Inflammatory macrophage treated with lipopolysaccharide for 4 hours (primary cell): ENCODE measurements at regions not wholly inside any gene's neighbourhood (a gene's known extent, or its start where the extent isn't known, plus 50 kb on each side); places are given as distances from the start of the nearest gene placed in this dataset.
"Not testable (repeated sequence)": the region's sequence is repeated elsewhere in the genome, so short reads cannot be mapped to it uniquely, and the experiment has no call there.

ENCODE experiments used
- DNase-seq: peaks from one replicate; pipeline ENCODE4 v3.0.0-alpha.2; 2020

DNA sequence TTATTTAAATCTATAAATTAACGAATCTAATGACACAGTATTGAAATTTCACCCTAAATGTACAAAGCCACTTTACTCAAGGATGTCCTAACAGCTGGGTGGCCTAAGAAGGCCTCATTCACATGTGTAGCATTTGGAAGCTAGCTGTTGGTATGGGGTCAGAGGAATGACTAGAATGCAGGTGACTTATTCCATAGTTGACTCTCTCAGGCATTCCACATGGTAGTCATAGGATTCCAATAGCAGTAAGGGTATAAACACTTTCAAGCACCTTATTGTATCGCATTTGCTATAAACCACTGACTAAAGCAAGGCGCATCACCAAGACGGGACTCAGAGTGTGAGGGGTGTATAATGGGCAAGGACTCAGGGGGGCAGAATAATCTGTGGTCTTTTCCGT lies 294.8 kb upstream of the EPHA3 start:
- no peak for DNase-seq

DNA sequence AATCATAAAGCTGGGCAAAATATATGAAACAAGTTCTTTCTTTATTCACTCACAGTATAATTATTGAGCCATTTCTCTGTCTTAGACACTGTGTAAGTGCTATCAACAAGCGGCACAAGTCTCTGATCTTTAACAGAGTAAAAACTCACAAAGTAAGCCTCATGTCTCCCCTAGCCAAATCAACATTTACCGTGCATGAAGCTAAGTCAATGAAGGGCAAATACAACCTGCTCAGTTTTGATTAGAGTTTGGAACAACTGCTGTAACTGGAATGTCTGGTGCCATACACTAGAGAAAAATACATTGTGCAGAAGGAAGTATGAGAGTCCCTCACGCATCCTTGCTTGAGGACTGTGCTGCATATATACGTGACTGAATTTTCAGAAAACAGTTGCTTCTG lies 291.0 kb upstream of the EPHA3 start:
- no peak for DNase-seq

DNA sequence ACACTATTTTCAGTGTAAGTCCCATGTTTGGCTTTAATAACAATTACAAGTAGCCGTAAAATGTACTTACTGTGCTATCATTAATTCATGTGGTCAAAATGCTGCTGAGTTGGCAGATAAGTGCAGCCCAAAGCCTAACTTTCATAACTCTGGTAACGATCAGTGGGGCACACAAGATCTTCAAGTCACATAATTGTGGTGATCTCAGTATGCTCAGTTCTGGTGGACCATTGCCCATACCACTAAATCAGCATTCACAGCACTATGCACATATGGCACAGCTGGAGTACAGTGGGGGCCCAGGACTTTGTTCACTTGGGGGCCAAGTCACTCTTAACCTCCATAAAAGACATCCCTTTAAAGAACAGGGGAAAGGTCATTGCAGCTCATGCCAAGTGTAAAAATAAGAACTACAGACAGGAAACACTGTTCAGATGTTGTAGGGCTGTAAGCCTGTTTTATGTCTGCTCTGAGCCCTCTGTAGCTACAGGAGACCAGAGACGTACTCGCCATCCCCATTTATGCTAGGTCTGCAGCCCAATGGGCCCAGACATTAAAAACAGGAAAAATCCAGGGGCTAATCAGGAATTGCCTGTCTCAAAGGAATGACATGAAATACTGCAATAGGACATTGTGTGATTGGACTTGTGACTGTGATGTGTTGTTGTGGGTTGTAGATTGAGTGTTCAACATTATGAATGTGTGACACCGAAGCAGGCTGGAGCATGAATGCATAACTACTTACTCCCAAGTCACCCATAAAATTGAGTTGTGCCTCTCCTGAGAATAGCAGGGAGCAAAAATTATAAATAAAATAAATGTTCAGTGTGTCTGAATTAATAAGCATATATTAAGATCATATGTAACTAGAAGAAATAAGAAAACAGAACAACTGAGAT lies 282.5 kb upstream of the EPHA3 start:
- DNase-seq, result no peak

DNA sequence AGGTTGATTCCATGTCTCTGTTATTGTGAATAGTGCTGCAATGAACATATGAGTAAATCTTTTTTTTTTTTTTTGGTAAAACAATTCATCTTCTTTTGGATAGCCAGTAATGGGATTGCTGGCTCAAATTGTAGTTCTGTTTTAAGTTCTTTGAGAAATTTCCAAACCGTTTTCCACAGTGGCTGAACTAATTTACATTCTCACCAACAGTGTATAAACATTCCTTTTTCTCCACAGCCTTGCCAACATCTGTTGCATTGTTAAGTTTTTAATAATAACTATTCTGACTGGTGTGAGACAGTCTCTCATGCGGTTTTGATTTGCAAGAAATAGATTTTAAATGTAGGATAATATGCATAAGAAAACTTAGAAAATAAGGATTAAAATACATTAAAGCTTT lies 279.0 kb upstream of the EPHA3 start:
- no peak for DNase-seq

DNA sequence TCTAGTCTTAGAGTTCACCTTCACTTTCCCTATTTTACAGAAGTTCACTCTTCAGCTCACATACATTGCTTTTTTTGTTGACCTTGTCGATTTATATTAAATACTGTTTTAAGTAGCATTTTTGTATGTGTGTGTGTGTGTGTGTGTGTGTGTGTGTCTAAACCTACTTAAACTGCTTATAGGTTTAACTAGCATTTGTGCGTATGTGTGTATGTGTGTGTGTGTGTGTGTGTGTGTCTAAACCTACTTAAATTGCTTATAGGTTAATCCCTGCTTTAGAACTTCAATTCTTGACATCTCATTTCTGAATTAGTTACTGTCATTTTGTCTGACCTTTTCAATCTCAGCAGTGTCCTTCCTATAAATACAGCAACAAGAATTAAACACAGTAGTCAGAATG lies 254.8 kb upstream of the EPHA3 start:
- DNase-seq, result no peak

DNA sequence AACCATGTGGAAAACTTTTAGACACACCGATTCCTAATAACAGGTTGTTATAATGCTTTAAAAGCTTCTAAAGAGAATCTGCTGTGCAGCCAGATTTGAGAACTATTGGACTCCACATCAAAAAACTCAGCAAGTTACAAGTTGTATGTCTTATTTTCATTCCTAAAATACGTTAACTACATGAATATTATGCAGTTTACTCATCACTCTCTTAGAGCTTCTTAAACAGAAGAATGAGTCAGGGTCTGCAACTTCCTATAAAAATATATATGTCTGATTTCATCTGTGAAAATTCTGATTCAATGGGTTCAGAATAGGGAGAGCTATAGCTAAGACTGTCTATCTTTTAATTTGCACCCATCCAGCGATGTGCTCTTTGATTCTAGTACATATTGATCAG lies 244.2 kb upstream of the EPHA3 start:
- no peak for DNase-seq

DNA sequence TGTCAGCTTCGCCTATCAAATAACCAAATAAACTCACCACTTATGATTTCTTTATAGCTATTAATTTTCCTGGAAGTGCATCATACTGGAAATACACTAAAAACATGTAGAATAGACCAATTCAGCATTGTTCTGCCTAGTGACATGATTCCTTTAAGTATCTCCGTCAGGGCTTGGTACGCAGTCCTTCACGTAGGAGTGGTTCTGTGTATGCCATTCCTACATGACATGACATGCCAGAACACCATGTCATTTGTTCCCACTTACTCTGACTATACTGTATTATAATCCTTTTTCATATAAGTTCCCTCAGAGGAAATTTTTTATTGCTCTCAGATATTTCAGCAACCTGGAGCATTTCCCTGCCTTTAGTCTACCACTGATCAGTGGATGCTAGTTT lies 230.7 kb upstream of the EPHA3 start:
- no peak for DNase-seq

DNA sequence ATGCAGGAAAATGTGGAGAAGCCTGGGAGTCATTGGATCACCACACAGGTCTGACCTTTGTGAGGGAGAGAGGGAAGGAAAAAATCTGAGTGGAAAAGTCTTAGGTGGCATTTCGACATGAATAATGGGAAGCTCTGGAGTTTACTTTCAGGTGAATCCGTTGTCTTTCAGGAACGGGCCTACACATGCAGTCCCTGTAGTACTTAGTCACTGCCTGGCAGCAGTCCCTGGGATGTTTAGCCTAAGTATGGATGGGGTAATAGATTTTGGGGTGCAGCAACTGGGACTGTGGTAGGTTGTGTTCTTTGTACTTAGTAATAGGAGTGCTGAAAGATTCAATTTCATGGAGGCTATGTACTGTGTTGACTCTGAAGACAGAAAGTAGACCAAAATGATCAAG lies 227.5 kb upstream of the EPHA3 start:
- no peak for DNase-seq

DNA sequence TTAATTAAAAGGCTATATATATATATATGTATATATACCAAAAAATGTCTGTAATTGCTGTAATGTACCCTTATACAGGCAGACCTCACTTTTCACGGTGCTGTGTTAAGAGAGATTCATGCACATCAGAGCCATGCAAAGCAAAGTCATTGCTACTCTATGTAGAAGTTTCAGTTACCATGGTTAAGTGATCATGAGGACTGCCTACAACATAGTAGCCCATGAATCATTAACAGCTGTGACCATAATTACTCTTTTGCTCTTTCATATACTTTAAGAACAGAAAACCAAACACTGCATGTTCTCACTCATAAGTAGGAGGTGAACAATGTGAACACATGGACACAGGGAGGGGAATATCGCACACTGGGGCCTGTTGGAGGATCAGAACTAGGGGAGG lies 225.3 kb upstream of the EPHA3 start:
- no peak for DNase-seq

DNA sequence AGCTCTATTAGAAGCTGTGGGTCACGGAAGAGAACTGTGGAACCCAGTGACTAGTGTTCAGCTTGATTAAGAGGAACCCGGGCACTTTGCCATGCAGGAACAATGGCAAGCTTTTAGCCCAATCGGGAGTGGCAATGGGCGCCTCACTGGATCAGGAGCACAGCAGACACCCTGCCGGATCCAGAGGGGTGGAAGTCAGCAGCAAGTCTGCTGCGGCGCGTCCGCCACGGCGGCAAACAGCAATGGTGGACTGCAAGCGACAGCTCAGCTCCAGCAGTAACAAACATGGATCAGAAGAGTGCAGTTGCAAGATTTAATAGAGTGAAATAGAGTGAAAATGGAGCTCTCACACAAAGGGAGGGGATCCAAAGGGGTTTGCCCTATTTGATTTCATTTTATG lies 220.8 kb upstream of the EPHA3 start:
- DNase-seq, result not testable (repeated sequence)

DNA sequence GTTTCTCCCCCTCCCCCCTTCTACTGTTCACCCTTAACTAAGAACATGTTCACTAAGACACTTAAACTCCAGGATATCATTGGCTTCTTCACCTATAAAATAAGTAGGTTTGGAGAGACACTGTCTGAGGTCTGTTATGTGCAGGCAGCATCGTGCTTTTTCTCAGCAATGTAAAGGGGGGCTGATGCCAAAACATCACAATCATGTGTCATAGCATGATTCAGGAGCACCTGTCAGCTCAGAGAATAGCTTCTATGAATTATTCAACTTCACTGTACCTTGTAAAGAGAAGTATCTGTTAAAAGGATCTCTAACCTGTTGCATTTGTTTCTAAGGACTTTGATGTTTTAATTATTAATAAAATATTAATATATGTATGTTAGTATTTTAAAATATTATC lies 211.4 kb upstream of the EPHA3 start:
- DNase-seq, result no peak

DNA sequence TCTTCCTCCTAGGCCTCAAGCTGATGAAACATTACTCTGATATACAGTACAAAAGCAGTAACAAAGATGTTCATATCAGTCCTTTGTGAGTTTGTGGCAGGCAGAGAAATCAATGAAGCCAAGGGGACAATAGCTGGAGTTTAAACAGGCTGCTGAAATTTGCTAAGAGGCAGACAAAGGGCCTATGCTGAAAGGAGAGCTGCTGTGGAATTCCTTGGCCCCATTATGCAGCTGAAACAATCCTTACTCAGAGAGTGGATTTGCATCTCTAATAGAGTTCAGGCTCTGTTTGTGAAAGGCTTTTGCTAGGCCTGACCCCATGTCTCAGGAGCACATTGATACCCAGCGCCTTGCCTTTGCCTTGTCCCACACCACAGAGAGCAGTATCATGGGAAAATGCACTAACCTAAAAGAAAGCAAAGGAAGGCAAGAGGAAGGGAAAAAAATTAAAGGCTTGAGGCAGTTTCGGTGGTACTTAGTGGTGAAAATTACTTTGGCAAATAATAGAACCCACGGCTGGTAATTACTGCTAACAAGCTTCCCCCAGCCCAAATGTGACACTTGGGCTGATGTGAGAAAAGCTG lies 195.0 kb upstream of the EPHA3 start:
- no peak for DNase-seq

DNA sequence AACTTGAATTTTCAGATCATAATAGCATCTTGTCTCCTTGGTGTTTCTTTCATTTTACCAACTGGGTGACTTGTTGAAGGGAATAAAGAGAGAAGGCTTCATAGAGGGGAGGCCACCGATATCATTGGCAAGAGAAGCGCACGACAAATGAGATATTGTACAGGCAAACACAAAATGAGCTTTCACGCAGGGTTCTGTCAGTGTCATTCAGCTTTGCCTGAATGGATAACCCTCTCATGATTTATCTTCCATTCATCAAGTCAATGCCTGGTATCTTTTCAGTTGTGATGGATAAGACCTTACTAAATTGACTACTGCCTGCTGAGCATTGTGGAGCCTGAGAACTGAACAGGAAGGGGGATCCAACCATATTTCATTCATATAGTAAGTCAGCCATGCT lies 188.6 kb upstream of the EPHA3 start:
- no peak for DNase-seq

DNA sequence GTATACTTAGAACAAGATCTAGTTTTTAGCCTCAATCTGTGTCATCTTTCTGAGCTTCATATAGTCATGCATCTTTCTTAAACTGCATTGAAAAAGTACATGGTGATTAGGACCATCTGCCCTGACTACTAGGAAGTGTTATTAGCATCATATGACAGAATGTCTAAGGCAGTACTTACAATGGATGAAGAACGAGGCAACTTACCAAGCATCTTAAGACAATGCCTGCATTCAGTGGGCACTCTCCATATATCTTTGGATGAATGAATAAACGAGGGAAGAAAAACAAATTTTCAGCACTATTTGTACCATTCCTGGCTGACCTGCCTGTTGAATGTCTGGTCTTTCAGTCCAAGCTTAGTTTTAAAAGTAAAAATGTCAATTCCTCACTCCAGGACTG lies 185.4 kb upstream of the EPHA3 start:
- no peak for DNase-seq

DNA sequence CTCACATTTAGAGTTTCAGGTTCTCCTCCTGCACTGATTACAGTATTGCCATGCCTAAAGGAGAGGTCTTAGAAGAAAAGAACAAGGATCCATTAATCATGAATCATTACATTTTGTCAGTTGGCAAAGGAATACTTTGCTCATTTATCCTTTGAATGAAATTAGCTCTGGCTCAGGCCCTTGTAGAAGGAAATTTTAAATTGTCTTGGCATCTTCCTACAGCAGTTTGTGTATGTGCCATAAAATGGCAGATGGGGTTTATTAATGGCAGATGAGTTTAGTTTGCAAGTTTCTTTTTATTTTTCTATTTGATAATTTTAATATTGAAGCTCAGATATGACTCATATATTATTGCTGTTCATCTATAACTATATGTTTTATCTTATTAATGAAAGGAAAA lies 181.2 kb upstream of the EPHA3 start:
- no peak for DNase-seq

DNA sequence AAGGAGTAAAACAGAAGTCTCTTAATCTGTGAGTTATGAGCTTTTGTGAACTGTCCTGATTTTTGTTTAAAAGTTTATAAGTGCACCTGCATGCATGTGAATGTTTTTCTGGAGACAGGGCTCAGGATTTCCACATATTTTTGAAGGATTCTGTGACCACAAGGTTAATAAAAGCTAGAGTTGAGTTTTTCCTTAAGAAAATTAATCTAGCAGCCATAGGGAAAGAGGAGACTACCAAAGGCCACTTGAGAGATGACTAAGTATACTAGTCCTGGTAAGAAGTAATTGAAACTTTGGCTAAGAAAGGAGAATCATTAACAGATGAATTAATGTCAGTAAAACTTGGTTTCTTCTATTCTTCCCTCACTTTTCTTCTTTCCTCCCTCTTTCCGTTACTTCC lies 176.8 kb upstream of the EPHA3 start:
- DNase-seq, result no peak

DNA sequence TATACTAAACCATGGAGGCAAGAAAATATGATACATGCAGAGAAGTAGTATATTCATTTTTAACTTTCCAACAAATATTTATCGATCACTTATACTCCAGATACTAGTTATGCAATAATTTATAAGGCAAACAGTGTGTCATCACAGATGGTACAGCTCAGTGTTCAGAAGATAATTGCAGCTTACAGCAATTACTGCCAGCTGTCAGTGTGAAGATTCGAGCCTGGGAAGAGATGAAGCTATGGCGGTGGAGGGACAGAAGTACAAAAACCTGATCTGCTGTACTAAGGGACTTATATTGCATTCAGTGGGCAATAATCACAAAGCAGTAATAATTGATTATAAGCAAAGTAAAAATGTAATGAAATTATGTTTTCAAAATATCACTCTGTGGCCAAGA lies 170.6 kb upstream of the EPHA3 start:
- no peak for DNase-seq

DNA sequence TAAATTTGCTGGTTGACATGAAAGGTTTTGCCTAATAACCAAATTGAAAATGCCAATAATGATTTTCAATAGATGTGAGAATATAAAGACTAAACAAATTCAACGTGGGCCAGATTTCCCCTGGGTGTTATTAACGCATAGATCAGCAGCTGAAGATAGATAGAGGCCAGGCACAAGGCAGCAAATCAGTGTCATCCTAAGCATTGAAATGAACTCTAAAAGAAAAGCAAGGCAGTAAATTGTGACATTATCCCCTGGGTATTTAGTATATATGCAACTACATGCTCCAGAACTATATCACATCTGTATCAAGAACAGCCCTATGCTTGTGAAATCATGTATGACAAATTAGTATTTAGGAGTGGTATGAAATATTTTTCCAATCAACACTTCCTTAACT lies 167.1 kb upstream of the EPHA3 start:
- no peak for DNase-seq

DNA sequence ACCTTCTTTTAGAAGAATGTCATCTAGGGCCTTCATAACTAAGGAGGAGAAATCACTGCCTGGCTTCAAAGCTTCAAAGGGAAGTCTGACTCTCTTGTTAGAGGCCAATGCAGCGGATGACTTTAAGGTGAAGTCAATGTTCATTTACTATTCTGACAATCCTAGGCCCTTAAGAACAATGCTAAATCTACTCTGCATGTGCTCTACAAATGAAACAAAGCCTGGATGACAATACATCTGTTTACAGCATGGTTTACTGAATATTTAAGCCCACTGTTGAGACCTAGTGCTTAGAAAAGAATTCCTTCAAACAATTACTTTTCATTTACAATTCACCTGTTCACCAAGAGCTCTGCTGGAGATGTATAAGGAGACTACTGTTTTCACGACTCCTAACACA lies 160.4 kb upstream of the EPHA3 start:
- no peak for DNase-seq

DNA sequence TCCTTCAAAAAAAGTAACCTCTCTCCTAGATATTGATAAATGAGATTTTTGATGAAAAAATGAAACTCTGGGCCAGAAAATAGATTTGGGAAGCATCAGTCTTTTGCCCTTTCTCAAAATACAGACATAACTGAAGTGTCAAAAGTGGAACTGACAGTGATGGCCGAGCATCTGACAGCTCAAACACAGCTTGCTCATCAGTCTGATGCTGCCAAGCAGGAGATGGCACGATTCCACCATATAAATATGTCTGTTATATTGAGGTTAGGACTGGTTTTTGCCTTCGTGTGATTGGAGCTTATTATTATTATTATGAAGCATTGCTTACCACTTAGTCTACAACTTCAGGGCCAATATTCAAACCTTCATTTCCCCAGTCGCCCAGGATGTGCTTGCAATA lies 152.6 kb upstream of the EPHA3 start:
- DNase-seq, result no peak

DNA sequence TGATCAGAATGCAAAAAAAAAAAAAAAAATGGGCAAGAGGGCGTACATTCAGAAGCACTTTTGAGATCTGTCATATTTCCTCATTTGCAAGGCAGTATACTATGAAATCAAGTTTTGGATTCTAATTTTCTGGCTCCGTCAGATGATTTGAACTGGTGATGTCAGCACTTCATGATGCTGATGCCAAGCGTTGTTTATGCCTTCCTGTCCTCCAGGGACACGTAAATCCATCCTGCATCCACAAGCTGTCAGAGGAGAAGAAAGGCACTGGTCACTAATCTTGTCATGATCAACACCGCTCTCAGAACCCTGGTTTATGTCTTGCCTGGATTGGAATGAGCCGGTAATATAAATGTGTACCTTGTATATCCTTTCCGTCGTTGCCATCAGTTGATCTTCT lies 152.1 kb upstream of the EPHA3 start:
- DNase-seq, result no peak

DNA sequence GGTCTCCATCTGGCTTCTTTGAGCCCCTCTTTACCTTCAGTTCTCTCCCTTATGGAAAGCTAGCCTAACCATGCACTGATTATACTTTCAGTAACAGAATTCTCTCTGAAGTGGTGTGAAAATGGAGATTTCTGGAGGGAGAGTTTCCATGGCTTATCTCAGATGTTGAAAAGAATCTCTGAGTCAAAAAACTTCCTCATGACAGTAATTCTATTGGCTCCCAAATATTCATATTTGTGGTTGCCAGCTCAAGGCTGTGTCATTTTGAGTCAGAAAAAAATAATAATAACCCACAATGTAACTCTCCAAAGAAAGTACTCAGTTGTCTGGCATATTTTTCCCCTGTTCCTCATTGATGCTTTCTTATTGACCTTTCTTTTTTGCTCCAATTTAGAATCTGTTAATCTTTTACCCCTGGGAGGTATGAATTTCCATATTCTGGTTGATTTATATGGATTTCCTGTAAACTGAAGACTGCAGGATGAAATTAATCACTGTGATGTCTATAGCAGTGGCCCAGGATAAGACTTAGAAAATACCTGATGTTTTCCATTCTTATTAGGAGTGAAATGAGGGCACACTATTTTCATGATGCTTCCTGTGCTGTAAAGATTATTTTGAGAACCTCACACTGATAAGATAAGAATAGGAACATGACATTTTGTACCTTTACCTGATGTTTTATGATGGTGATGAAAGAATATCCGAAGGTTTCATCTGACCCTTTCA lies 149.5 kb upstream of the EPHA3 start:
- DNase-seq, result no peak

DNA sequence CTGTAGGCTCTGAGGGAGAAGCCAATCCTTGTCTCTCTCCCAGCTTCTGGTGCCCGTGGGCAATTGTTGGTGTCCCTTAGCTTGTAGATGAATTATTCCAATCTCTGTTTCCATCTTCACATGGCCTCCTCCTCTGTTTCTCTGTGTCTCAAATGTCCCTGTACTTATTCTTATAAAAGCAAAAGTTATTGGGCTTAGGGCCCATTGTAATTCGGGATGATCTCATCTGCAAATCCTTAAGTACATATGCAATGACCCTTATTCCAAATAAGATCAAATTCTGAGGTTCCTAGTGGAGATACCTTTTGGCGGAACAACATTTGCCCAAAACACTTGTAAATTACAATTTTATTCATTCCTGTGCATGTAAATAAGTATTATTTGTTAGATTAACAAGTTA lies 147.4 kb upstream of the EPHA3 start:
- DNase-seq, result no peak

DNA sequence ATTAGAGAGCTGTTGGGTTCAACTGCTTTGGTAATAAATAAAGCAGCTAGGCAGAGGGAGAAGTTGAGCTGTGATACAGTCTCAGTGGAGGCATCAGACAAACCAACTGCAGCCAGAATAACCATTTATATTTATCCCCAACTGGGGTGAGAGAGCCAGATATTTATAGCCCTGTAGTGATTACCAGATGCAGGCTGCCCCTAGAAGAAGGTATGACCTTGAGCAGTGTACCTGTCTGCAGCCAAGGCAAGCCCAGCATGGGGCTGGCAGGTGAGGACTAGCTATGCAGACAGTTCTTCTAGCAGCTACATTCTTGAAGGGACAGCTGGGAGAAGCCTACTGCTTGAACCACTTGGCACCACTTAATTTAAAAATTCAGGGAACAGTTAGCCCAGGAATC lies 144.4 kb upstream of the EPHA3 start:
- no peak for DNase-seq
